Astrocyte of the spinal cord (primary cell): ENCODE measurements at regions not wholly inside any gene's neighbourhood (a gene's known extent, or its start where the extent isn't known, plus 50 kb on each side); places are given as distances from the start of the nearest gene placed in this dataset.

Source experiments
- DNase-seq: peaks from one replicate; pipeline ENCODE4 v3.0.0; 2011; ENCODE audit warnings: low read depth, low spot score
- H3K4me3 ChIP-seq: 2 replicates; pipeline ENCODE4 v1.5.1; 2011; ENCODE audit warnings: low read depth, mild to moderate bottlenecking, low read length, moderate library complexity
- in situ Hi-C: cut with HindIII; loops from 2 replicates; pipeline ENCODE4 v1.10.0; 2017; ENCODE audit warnings: low sequenced_read_pairs
- TF ChIP-seq, protein P1 (sequence below): IDR thresholded peaks from 2 replicates; pipeline ENCODE4 v1.5.1; 2012; ENCODE audit warnings: low read depth, mild to moderate bottlenecking, low read length, inconsistent platforms

DNA sequence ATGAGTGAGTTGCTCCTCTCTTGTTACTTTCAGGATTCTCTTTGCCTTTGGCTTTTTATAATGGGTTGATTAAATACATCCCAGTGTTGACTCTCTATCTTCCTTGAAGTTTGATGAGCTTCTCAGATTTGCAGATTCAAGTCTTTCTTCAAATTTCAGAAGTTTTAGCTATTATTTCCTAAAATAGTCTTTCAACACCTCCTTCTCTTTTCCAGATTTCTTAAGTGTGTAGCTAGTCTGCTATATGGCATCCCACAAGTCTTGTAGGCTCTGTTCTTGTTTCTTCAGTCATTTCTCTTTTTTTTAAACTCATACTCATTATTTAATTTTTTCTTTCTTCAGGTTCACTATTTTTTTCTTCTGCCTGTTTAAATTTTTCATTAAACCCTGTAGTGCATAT, 287.7 kb upstream of the CNTNAP5 start:
- in situ Hi-C loops, result no loop called here
- TF ChIP-seq, protein P1, sequence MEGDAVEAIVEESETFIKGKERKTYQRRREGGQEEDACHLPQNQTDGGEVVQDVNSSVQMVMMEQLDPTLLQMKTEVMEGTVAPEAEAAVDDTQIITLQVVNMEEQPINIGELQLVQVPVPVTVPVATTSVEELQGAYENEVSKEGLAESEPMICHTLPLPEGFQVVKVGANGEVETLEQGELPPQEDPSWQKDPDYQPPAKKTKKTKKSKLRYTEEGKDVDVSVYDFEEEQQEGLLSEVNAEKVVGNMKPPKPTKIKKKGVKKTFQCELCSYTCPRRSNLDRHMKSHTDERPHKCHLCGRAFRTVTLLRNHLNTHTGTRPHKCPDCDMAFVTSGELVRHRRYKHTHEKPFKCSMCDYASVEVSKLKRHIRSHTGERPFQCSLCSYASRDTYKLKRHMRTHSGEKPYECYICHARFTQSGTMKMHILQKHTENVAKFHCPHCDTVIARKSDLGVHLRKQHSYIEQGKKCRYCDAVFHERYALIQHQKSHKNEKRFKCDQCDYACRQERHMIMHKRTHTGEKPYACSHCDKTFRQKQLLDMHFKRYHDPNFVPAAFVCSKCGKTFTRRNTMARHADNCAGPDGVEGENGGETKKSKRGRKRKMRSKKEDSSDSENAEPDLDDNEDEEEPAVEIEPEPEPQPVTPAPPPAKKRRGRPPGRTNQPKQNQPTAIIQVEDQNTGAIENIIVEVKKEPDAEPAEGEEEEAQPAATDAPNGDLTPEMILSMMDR, result no peak
- no peak for DNase-seq
- H3K4me3 ChIP-seq, result no peak overlapping the region

DNA sequence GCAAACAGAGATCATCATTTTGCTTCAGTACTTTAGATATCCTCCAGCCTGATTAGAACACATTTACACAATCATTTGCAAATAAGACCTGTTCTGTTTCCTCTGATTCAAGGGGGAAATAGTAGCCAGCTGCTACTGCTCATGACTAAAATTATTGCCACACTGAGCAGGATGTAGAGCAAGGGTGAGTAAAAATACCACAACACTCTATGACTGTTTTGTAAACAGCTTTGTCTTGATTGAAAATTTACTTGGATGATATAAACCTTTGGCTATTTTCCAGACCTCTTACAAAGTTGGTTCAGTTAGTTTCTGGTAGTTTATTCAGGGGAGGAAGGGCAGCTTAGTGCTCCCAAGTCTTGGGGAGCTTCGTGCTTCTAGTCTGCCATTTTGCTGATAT, 286.4 kb upstream of the CNTNAP5 start:
- no peak overlapping the region for H3K4me3 ChIP-seq
- TF ChIP-seq, protein P1, result no peak
- in situ Hi-C loops, result no loop called here
- DNase-seq, result no peak

DNA sequence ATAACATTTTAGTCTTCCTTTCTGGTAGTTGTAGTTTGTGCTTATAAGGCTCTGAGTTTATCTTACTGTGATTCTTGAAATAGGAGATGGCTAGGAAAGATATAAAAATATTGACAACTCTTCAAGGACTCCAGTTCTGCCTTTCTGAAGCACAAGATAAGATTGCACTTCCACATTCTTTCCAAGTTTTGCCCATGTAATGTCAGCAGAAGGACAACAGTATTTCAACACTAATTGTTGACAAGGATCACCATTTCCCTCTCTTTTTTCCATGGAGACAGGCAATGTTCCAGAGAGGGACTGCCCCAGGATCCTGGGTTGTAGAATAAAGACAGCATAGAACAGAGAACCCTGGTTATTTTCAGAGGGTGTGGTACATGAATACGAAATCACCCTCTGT, 279.1 kb upstream of the CNTNAP5 start:
- TF ChIP-seq, protein P1, result no peak
- no peak overlapping the region for H3K4me3 ChIP-seq
- no peak for DNase-seq
- in situ Hi-C loops, result no loop called here

DNA sequence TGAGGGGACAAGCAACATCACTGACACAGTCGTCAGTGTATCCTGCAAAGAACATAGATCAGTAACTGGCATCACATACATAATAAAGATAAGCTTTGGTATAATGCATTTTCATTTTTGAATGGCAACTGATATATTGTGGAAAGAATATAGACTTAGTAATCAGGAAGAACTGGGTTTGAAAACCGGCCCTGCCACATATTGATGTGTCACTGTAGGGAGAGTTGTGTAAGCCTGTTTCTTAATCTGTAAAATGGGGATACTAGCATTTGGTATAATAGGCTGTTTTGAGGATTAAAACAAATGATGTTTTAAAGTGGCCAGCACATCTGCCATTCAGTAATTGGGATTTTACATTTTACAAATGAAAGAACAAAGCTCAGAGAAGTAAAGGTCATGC, 277.8 kb upstream of the CNTNAP5 start:
- TF ChIP-seq, protein P1, result no peak
- H3K4me3 ChIP-seq, result no peak overlapping the region
- in situ Hi-C loops, result no loop called here

DNA sequence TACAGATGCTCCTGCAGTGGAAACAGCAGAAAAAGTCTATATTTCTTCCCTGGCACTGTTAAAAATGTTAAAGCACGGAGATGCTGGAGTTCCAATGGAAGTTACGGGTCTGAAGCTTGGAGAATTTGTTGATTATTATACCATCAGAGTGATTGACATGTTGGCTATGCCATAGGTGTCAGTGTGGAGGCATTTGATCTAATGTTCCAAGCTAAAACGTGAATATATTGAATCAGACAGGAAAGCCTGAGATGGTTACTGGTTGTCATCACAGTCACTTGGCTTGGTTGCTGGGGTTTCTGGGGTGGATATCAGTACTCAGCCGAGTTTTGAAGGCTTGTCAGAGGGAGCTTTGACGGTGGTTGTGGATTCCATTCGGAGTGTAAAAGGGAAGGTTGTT, 262.9 kb upstream of the CNTNAP5 start:
- DNase-seq, result no peak
- no peak overlapping the region for H3K4me3 ChIP-seq
- in situ Hi-C loops, result no loop called here
- TF ChIP-seq, protein P1, result no peak

More for the DNA sequence above, 277.8 kb upstream of the CNTNAP5 start:
- DNase-seq, result no peak

DNA sequence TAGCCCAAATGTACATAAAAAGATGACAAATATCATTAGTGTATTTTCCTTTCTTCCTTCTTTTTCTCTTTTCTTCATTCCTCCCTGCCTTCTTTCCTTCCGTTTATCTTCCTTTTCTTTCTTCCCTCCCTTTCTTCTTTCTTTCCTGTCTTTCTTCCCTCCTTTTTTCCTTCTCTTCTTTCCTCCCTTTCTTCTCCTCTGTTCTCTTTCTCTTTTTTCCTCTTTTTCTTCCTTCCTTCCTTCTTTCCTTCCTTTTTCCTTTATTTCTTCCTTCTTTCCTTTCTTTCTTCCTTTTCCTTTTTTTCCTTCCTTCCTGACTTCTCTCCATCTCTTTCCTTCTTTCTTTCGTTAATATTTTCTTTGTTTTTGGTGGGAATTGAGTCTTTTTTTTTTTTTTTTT, 256.9 kb upstream of the CNTNAP5 start:
- TF ChIP-seq, protein P1, result no peak
- no peak for DNase-seq
- in situ Hi-C loops, result no loop called here
- H3K4me3 ChIP-seq, result no peak overlapping the region

DNA sequence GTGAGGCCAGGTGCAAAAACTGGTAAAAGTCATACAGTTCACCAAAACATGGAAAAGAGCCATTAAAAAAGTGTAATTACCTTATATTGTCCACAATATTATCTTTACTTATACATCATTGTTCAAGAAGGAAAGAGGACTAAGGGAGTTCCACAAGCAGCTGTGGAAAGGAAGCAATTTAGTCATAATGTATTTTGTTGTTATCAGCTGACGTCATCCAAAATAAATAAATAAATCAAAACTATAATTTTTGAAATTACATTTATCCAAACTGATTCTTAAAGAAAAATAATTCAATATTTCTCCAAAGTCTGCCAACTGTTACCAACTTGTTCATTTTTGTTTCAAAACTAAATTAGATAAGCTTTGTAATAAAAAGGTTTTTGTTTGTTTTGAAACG, 256.1 kb upstream of the CNTNAP5 start:
- H3K4me3 ChIP-seq, result no peak overlapping the region
- in situ Hi-C loops, result no loop called here
- DNase-seq, result no peak
- TF ChIP-seq, protein P1, result no peak
